K562 (cell line): ENCODE measurements at regions not wholly inside any gene's neighbourhood (a gene's known extent, or its start where the extent isn't known, plus 50 kb on each side); places are given as distances from the start of the nearest gene placed in this dataset.

Experiments used
- ATAC-seq: fragments of 200-7000 bp; cut with Tn5 transposase; 3 replicates; pipeline ENCODE4 v1.9.1; 2020; ENCODE audit warnings: moderate library complexity
- BruUV-seq: library from RNA; stranded (reverse); fragments of 400-500 nt; replicated peaks from 2 replicates; lab custom pipeline; 2021; lab: Mats Ljungman, UMichigan
- CTCF ChIA-PET: fragments of 300-600 bp; formaldehyde crosslinking; extraction: SDS; loops from one replicate; lab custom pipeline; 2021; ENCODE audit warnings: low intra/inter-chr PET ratio; lab: Yijun Ruan, JAX
- POLR2A ChIA-PET: fragments of 300-600, 350-650 bp; sonication (Branson Sonifier 250); formaldehyde crosslinking; extraction: SDS; loops from one replicate; lab custom pipeline; 2021; ENCODE audit warnings: antibody characterized with exemption, inconsistent platforms; lab: Yijun Ruan, JAX
- DNase-seq, 4 experiments: peaks; one replicate each; pipeline versions ENCODE4 v3.0.0 to v3.0.0-alpha.2; 2011 to 2018; ENCODE audit warnings: low spot score in 3 of 4, mixed read lengths in 3 of 4; ENCODE audit errors: extremely low read depth in 1 of 4
- FAIRE-seq: peaks from 2 replicates; lab custom pipeline; 2011; peaks lifted over from hg19 to GRCh38; lab: Jason Lieb, UNC
- H2AFZ ChIP-seq: 2 replicates; pipeline ENCODE4 v1.6.0; 2011; ENCODE audit warnings: low read depth, low read length, control low read depth, inconsistent platforms
- H3K27ac ChIP-seq: fragments of 200-600 bp; 3 replicates; pipeline ENCODE4 v1.8.0; 2011; ENCODE audit warnings: low read depth, mild to moderate bottlenecking, control low read depth, inconsistent platforms, low read length, moderate library complexity, mixed read lengths; ENCODE audit errors: extremely low read depth
- H3K27me3 ChIP-seq, 2 experiments: fragments of 300-600 bp in 1 of 2; 2 replicates in 1 of 2; 3 replicates in 1 of 2; pipeline versions ENCODE4 v1.6.0 to v1.8.0; 2011; ENCODE audit warnings: inconsistent platforms in 2 of 2, low read length in 2 of 2, mild to moderate bottlenecking in 1 of 2, mixed read lengths in 1 of 2, moderate library complexity in 1 of 2; ENCODE audit not compliant: control insufficient read depth in 2 of 2, insufficient read depth in 2 of 2
- H3K36me3 ChIP-seq: fragments of 300-600 bp; 3 replicates; pipeline ENCODE4 v1.8.0; 2011; ENCODE audit warnings: mild to moderate bottlenecking, low read length, inconsistent platforms; ENCODE audit not compliant: control insufficient read depth, insufficient read depth
- H3K4me1 ChIP-seq, 2 experiments: fragments of 200-600 bp in 1 of 2; replicated peaks in 1 of 2; 2 replicates in 1 of 2; 3 replicates in 1 of 2; pipeline versions ENCODE4 v1.5.1 to v1.8.0; 2011; ENCODE audit warnings: inconsistent platforms in 2 of 2, low read length in 2 of 2, mild to moderate bottlenecking in 1 of 2, mixed read lengths in 1 of 2, moderate library complexity in 1 of 2; ENCODE audit not compliant: control insufficient read depth in 2 of 2, insufficient read depth in 2 of 2
- H3K4me2 ChIP-seq: 2 replicates; pipeline ENCODE4 v1.6.1; 2011; ENCODE audit warnings: low read length, control low read depth, inconsistent platforms, mixed read lengths; ENCODE audit not compliant: insufficient read depth
- H3K4me3 ChIP-seq: fragments of 200-600 bp; sonication (generic), shearing (Covaris generic); 2 replicates; pipeline ENCODE4 v1.5.1; 2016; ENCODE audit warnings: control low read depth, inconsistent platforms
- H3K79me2 ChIP-seq: fragments of 200-600 bp; 3 replicates; pipeline ENCODE4 v1.8.0; 2011; ENCODE audit warnings: low read length, inconsistent platforms; ENCODE audit not compliant: control insufficient read depth, insufficient read depth
- H3K9ac ChIP-seq, 2 experiments: 2 replicates each; pipeline versions ENCODE4 v1.6.0 to v1.6.1; 2011; ENCODE audit warnings: low read depth in 2 of 2, low read length in 2 of 2, control low read depth in 1 of 2, inconsistent platforms in 1 of 2, mild to moderate bottlenecking in 1 of 2, mixed read lengths in 1 of 2; ENCODE audit not compliant: insufficient read depth in 1 of 2
- H3K9me1 ChIP-seq: one replicate; pipeline ENCODE4 v1.6.0; 2011; ENCODE audit warnings: inconsistent platforms, mild to moderate bottlenecking, low read length, moderate library complexity; ENCODE audit not compliant: control insufficient read depth, insufficient read depth
- H3K9me3 ChIP-seq: replicated peaks from 2 replicates; pipeline ENCODE4 v1.5.1; 2011; ENCODE audit warnings: low read depth, low read length, inconsistent platforms; ENCODE audit not compliant: control insufficient read depth, insufficient read depth
- H4K20me1 ChIP-seq: replicated peaks from 2 replicates; pipeline ENCODE4 v1.6.1; 2011; ENCODE audit warnings: low read length, inconsistent platforms, mixed read lengths; ENCODE audit not compliant: control insufficient read depth, insufficient read depth
- CBX2 ChIP-seq: fragments of 200-600 bp; sonication (generic); IDR thresholded peaks from one replicate; pipeline ENCODE4 v1.6.1; 2012; ENCODE audit warnings: mild to moderate bottlenecking, low read length, inconsistent platforms; ENCODE audit not compliant: insufficient read depth, poor library complexity, severe bottlenecking
- MCM2 ChIP-seq: fragments of 450-650 bp; IDR thresholded peaks from 2 replicates; pipeline ENCODE4 v1.6.1; 2017; ENCODE audit warnings: low read depth, mild to moderate bottlenecking
- NBN ChIP-seq: fragments of 450-650 bp; IDR thresholded peaks from 2 replicates; pipeline ENCODE4 v1.6.1; 2016; ENCODE audit warnings: low read depth, mild to moderate bottlenecking
- ZNF253 ChIP-seq: fragments of 250-450 bp; sonication (Bioruptor Pico); conservative IDR thresholded peaks from 2 replicates; pipeline ENCODE4 v1.6.1; 2021; ENCODE audit warnings: mild to moderate bottlenecking
- ZNF507 ChIP-seq: conservative IDR thresholded peaks from 2 replicates; pipeline ENCODE4 v1.6.1; 2017; ENCODE audit warnings: missing genetic modification characterization, missing compliant biosample characterization
- ZNF511 ChIP-seq: sonication (generic); formaldehyde crosslinking; IDR thresholded peaks from 2 replicates; pipeline ENCODE4 v1.8.0; 2022; ENCODE audit warnings: mild to moderate bottlenecking, missing genetic modification reagents
- ZNF583 ChIP-seq: fragments of 250-450 bp; sonication (Bioruptor Pico); IDR thresholded peaks from 2 replicates; pipeline ENCODE4 v1.4.0; 2020
- ZZZ3 ChIP-seq: fragments of 450-650 bp; IDR thresholded peaks from 2 replicates; pipeline ENCODE4 v1.6.1; 2016; ENCODE audit warnings: antibody characterized with exemption, mild to moderate bottlenecking, moderate library complexity
- WGBS: fragments of 100-300 bp; shearing (Covaris generic); methylation state at CpG from one replicate; pipeline ENCODE4 v1.1.6; 2016; ENCODE audit warnings: low coverage, mixed read lengths; ENCODE audit not compliant: insufficient coverage; ENCODE audit errors: missing lambda C conversion rate; 5-methylcytosine and 5-hydroxymethylcytosine counted together
- in situ Hi-C: fragments of 300-500 bp; cut with MboI; formaldehyde crosslinking; loops from 4 replicates; pipeline ENCODE4 v1.15.0; 2018; ENCODE audit warnings: inconsistent platforms, mixed read lengths
- intact Hi-C: fragments of 100-400 bp; cut with micrococcal nuclease; formaldehyde crosslinking; loops from 2 replicates; pipeline ENCODE4 v1.14.2; 2022
- TF ChIP-seq, protein P1 (sequence below): fragments of 200-400 bp; formaldehyde crosslinking; IDR thresholded peaks from 2 replicates; pipeline ENCODE4 v1.6.1; 2017; ENCODE audit warnings: mild to moderate bottlenecking, low read depth, low read length, moderate library complexity
- TF ChIP-seq, protein P2 (sequence below): fragments of 150-350 bp; IDR thresholded peaks from 2 replicates; pipeline ENCODE4 v1.6.1; 2014; ENCODE audit warnings: low read depth, mild to moderate bottlenecking, low read length, borderline replicate concordance

DNA sequence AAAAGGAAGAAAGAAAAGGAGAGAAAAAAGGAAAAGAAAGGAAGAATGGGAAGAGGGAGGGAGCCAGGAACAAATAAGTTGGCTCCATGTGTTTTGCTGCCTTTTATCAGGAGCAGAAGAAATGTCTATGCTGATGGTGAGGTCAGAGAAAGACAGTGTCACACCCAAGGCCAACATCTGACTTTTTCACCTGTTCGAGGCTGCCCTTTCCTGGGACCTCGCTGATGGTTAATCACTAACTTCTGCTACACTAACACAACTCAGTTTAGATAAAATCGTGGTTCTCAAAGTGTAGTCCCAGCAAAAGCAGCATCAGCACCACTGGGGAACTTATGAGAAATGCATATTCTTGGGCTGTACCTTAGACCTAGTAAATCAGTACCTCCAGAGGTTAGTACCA, 88.2 kb upstream of the FER start:
- H2AFZ ChIP-seq: no peak overlapping the region
- no peaks in the 10 kb centered on the region for H3K36me3 ChIP-seq
- H3K9me1 ChIP-seq: no peaks in the 10 kb centered on the region
- H3K27me3 ChIP-seq: peaks cover 2 to 3% of the 10 kb centered on the region in 2 experiments; a peak in 2 of 5 replicates
- ChIA-PET POLR2A (no interaction called here), CTCF (no interaction called here)
- ATAC-seq: no peak
- FAIRE-seq: no peak
- WGBS: 2% methylated on average over 3 of the region's 3 CpGs
- H3K27ac ChIP-seq: no peak overlapping the region
- H3K4me3 ChIP-seq: no peak overlapping the region
- TF ChIP-seq ZNF583: no peak
- TF ChIP-seq ZZZ3: no peak
- TF ChIP-seq ZNF511 (CRISPR knock-in tag): no peak
- TF ChIP-seq, protein P1, sequence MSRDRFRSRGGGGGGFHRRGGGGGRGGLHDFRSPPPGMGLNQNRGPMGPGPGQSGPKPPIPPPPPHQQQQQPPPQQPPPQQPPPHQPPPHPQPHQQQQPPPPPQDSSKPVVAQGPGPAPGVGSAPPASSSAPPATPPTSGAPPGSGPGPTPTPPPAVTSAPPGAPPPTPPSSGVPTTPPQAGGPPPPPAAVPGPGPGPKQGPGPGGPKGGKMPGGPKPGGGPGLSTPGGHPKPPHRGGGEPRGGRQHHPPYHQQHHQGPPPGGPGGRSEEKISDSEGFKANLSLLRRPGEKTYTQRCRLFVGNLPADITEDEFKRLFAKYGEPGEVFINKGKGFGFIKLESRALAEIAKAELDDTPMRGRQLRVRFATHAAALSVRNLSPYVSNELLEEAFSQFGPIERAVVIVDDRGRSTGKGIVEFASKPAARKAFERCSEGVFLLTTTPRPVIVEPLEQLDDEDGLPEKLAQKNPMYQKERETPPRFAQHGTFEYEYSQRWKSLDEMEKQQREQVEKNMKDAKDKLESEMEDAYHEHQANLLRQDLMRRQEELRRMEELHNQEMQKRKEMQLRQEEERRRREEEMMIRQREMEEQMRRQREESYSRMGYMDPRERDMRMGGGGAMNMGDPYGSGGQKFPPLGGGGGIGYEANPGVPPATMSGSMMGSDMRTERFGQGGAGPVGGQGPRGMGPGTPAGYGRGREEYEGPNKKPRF: no peak
- TF ChIP-seq, protein P2, sequence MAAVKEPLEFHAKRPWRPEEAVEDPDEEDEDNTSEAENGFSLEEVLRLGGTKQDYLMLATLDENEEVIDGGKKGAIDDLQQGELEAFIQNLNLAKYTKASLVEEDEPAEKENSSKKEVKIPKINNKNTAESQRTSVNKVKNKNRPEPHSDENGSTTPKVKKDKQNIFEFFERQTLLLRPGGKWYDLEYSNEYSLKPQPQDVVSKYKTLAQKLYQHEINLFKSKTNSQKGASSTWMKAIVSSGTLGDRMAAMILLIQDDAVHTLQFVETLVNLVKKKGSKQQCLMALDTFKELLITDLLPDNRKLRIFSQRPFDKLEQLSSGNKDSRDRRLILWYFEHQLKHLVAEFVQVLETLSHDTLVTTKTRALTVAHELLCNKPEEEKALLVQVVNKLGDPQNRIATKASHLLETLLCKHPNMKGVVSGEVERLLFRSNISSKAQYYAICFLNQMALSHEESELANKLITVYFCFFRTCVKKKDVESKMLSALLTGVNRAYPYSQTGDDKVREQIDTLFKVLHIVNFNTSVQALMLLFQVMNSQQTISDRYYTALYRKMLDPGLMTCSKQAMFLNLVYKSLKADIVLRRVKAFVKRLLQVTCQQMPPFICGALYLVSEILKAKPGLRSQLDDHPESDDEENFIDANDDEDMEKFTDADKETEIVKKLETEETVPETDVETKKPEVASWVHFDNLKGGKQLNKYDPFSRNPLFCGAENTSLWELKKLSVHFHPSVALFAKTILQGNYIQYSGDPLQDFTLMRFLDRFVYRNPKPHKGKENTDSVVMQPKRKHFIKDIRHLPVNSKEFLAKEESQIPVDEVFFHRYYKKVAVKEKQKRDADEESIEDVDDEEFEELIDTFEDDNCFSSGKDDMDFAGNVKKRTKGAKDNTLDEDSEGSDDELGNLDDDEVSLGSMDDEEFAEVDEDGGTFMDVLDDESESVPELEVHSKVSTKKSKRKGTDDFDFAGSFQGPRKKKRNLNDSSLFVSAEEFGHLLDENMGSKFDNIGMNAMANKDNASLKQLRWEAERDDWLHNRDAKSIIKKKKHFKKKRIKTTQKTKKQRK: no peak
- TF ChIP-seq ZNF253 (CRISPR knock-in tag): no peak
- TF ChIP-seq ZNF507 (tag): no peak
- TF ChIP-seq NBN: no peak
- TF ChIP-seq CBX2: no peak
- no peak for TF ChIP-seq MCM2
- H4K20me1 ChIP-seq: no peaks in the 10 kb centered on the region
- H3K79me2 ChIP-seq: no peaks in the 10 kb centered on the region
- no peak overlapping the region for H3K9ac ChIP-seq
- H3K9me3 ChIP-seq: no peaks in the 10 kb centered on the region
- no peak overlapping the region for H3K4me2 ChIP-seq
- no peaks in the 10 kb centered on the region for H3K4me1 ChIP-seq
- intact Hi-C loops: no loop called here
- in situ Hi-C loops: no loop called here
- BruUV-seq: no TSS peak
- DNase-seq: no peak
